HFFc6 (cell line): ENCODE measurements at regions not wholly inside any gene's neighbourhood (a gene's known extent, or its start where the extent isn't known, plus 50 kb on each side); places are given as distances from the start of the nearest gene placed in this dataset.

Experiments
- DNase-seq: peaks from one replicate; pipeline ENCODE4 v3.0.0-alpha.2; 2018
- H3K27ac Mint-ChIP-seq: 2 replicates; pipeline ENCODE4 v1.8.0; 2020; ENCODE audit warnings: mild to moderate bottlenecking, mixed read lengths
- H3K27me3 Mint-ChIP-seq: 2 replicates; pipeline ENCODE4 v1.8.0; 2021; ENCODE audit warnings: mild to moderate bottlenecking, moderate library complexity, mixed read lengths; ENCODE audit not compliant: insufficient read depth
- H3K36me3 Mint-ChIP-seq: 2 replicates; pipeline ENCODE4 v1.8.0; 2021; ENCODE audit warnings: low read depth, mixed read lengths
- H3K4me1 Mint-ChIP-seq: 2 replicates; pipeline ENCODE4 v1.8.0; 2020; ENCODE audit warnings: low read depth, mixed read lengths
- H3K4me3 Mint-ChIP-seq: 2 replicates; pipeline ENCODE4 v1.8.0; 2020; ENCODE audit warnings: mild to moderate bottlenecking, moderate library complexity, mixed read lengths
- H3K9me3 Mint-ChIP-seq: 2 replicates; pipeline ENCODE4 v1.8.0; 2020; ENCODE audit warnings: mild to moderate bottlenecking, mixed read lengths
- CTCF ChIP-seq: fragments of 200-600 bp; sonication (generic); IDR thresholded peaks from 2 replicates; pipeline ENCODE4 v1.5.0; 2021; ENCODE audit warnings: antibody characterized with exemption, mild to moderate bottlenecking

- Mint-ChIP-seq H3K9me3 (peaks cover 35% of the 10 kb centered on the region), H3K4me1 (no peaks in the 10 kb centered on the region), H3K27ac (no peak overlapping the region), H3K4me3 (no peak overlapping the region), H3K36me3 (no peaks in the 10 kb centered on the region), H3K27me3 (0 out of 2 replicates have a peak, but pooled peaks cover 3% of the 10 kb centered on the region)
- no peak for DNase-seq
- no peak for TF ChIP-seq CTCF
Observed at GRCh38 chr2:199663157-199663556, 187.8 kb downstream of the FTCDNL1 start.

GRCh38 chr2:199662255-199662654 is 188.7 kb downstream of the FTCDNL1 start:
- no peak overlapping the region for H3K27ac Mint-ChIP-seq
- 0 out of 2 replicates have a peak, but pooled peaks cover 3% of the 10 kb centered on the region for H3K27me3 Mint-ChIP-seq
- H3K36me3 Mint-ChIP-seq = no peaks in the 10 kb centered on the region
- DNase-seq = no peak
- H3K4me3 Mint-ChIP-seq = no peak overlapping the region
- H3K9me3 Mint-ChIP-seq = peaks cover 35% of the 10 kb centered on the region
- no peak for TF ChIP-seq CTCF
- H3K4me1 Mint-ChIP-seq = no peaks in the 10 kb centered on the region

- Mint-ChIP-seq H3K36me3 (no peaks in the 10 kb centered on the region), H3K27me3 (0 out of 2 replicates have a peak, but pooled peaks cover under 1% of the 10 kb centered on the region), H3K27ac (no peak overlapping the region), H3K4me1 (no peaks in the 10 kb centered on the region), H3K4me3 (no peak overlapping the region), H3K9me3 (peaks cover 36% of the 10 kb centered on the region)
- no peak for DNase-seq
- TF ChIP-seq CTCF = no peak
Observed at GRCh38 chr2:199660167-199660566, 190.8 kb downstream of the FTCDNL1 start.

- no peak overlapping the region for H3K4me3 Mint-ChIP-seq
Observed at GRCh38 chr2:199659207-199659606, 191.8 kb downstream of the FTCDNL1 start.

GRCh38 chr2:199646439-199646838 is 188.7 kb upstream of the SATB2 start:
- no peak for TF ChIP-seq CTCF
- H3K4me1 Mint-ChIP-seq = no peaks in the 10 kb centered on the region
- H3K27me3 Mint-ChIP-seq = no peaks in the 10 kb centered on the region
- DNase-seq = no peak
- no peak overlapping the region for H3K27ac Mint-ChIP-seq
- no peaks in the 10 kb centered on the region; the same call in 1 of the 2 replicates for H3K36me3 Mint-ChIP-seq
- H3K4me3 Mint-ChIP-seq = no peak overlapping the region
- H3K9me3 Mint-ChIP-seq = peaks cover 54% of the 10 kb centered on the region

More at GRCh38 chr2:199659207-199659606, 191.8 kb downstream of the FTCDNL1 start:
- TF ChIP-seq CTCF = no peak
- Mint-ChIP-seq H3K27ac (no peak overlapping the region), H3K9me3 (peaks cover 31% of the 10 kb centered on the region), H3K4me1 (no peaks in the 10 kb centered on the region), H3K27me3 (no peaks in the 10 kb centered on the region), H3K36me3 (no peaks in the 10 kb centered on the region)
- no peak for DNase-seq

GRCh38 chr2:199631129-199631528 is 173.4 kb upstream of the SATB2 start:
- no peaks in the 10 kb centered on the region for H3K4me1 Mint-ChIP-seq
- H3K27ac Mint-ChIP-seq = no peak overlapping the region
- 0 out of 2 replicates have a peak, but pooled peaks cover 8% of the 10 kb centered on the region for H3K36me3 Mint-ChIP-seq
- H3K27me3 Mint-ChIP-seq = peaks cover 1% of the 10 kb centered on the region
- peaks cover 22% of the 10 kb centered on the region for H3K9me3 Mint-ChIP-seq
- no peak for DNase-seq
- H3K4me3 Mint-ChIP-seq = no peak overlapping the region
- no peak for TF ChIP-seq CTCF
